Adrenal gland (tissue), 5 donors: ENCODE measurements at regions not wholly inside any gene's neighbourhood (a gene's known extent, or its start where the extent isn't known, plus 50 kb on each side); places are given as distances from the start of the nearest gene placed in this dataset.

Source experiments
- POLR2A ChIP-seq, 2 donors: fragments of 450-650 bp; IDR thresholded peaks; one replicate each; pipeline ENCODE4 v1.6.1; 2017; ENCODE audit warnings: antibody characterized with exemption in 2 of 2, mild to moderate bottlenecking in 2 of 2, moderate library complexity in 1 of 2
- TF ChIP-seq, protein P1 (sequence below), 6 experiments: fragments of 450-650 bp in 4 of 6; fragments of 200-600 bp in 2 of 6; sonication (generic) in 1 of 6; IDR thresholded peaks; 1 replicate in 5 of 6; 2 replicates in 1 of 6; pipeline versions ENCODE4 v1.5.1 to v1.8.0; 2016 to 2021; ENCODE audit warnings: antibody characterized with exemption in 6 of 6, mild to moderate bottlenecking in 2 of 6, moderate library complexity in 1 of 6
- donor health status: DM: no; HTN: no; CAD: no.

DNA sequence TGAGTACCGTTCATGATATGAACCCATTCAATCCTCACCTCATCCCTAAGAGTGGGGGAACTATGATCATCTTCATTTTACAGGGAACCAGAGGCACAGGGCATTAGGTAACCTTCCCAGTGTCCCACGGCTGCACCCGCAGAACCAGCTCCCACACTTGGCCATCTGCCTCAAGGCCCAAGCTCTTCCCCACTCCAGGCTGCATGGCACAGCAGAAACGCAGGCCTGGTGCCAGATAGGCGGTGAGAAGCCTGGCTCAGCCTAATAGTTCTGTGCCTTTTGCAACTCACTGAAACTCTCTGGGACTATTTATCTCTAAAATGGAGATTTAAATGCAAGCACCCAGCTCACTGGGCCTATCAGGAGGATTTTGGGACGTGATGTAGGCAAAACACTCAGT is 90.8 kb upstream of the ZNF618 start:
- TF ChIP-seq, protein P1, sequence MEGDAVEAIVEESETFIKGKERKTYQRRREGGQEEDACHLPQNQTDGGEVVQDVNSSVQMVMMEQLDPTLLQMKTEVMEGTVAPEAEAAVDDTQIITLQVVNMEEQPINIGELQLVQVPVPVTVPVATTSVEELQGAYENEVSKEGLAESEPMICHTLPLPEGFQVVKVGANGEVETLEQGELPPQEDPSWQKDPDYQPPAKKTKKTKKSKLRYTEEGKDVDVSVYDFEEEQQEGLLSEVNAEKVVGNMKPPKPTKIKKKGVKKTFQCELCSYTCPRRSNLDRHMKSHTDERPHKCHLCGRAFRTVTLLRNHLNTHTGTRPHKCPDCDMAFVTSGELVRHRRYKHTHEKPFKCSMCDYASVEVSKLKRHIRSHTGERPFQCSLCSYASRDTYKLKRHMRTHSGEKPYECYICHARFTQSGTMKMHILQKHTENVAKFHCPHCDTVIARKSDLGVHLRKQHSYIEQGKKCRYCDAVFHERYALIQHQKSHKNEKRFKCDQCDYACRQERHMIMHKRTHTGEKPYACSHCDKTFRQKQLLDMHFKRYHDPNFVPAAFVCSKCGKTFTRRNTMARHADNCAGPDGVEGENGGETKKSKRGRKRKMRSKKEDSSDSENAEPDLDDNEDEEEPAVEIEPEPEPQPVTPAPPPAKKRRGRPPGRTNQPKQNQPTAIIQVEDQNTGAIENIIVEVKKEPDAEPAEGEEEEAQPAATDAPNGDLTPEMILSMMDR (IDR thresholded peaks at IDR 0.05): no peak
- no peak for TF ChIP-seq POLR2A (IDR thresholded peaks at IDR 0.05)
